Activated T-cell treated with anti-CD3 and anti-CD28 coated beads, Interleukin-2, amount 50 U/mL, for 48 hours (primary cell): ENCODE measurements at regions not wholly inside any gene's neighbourhood (a gene's known extent, or its start where the extent isn't known, plus 50 kb on each side); places are given as distances from the start of the nearest gene placed in this dataset.

ENCODE experiments used
- DNase-seq, 2 experiments: peaks; one replicate each; pipeline ENCODE4 v3.0.0-alpha.2; 2020

DNA sequence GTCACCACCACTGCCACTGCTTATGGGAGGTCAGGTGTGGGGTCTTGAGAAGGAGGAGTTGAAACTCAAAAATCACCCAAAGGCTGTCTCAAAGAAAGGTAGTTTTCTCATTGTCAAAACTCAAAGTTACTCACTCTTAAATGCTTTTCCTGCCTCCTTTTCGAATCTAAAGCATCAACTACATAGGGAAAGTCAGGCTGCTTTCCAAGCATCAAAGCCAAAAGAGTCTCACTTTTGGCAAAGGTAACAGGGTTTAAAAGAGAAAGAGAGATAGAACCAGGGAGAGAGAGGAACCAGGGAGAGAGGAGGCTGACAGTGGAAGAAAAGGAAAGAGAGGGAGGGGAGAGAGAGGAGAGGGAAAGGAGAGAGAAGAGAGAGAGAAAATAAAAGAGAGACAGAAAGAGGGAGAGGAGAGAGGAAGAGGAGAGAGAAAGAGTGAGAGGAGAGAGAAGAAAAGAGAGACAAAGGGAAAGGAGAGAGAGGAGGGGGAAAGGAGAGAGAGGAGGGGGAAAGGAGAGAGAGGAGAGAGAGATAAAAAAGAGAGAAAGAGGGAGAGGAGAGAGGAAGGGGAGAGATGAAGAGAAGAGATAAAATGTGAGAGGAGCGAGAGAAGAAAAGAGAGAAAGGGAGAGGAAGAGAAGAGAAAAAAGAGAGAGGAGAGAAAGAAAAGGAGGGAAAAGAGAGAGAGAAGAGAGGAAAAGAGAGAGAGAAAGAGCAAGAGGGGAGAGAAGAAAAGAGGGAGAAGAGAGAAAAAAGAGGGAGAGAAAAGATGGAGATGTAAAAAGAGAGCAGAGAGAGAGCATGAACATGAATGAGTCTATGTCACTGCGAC, 262.0 kb upstream of the TSHZ3 start:
- DNase-seq = no peak

- DNase-seq = no peak
Observed at GRCh38 chr19:31612873-31613272, 263.6 kb upstream of the TSHZ3 start.

DNA sequence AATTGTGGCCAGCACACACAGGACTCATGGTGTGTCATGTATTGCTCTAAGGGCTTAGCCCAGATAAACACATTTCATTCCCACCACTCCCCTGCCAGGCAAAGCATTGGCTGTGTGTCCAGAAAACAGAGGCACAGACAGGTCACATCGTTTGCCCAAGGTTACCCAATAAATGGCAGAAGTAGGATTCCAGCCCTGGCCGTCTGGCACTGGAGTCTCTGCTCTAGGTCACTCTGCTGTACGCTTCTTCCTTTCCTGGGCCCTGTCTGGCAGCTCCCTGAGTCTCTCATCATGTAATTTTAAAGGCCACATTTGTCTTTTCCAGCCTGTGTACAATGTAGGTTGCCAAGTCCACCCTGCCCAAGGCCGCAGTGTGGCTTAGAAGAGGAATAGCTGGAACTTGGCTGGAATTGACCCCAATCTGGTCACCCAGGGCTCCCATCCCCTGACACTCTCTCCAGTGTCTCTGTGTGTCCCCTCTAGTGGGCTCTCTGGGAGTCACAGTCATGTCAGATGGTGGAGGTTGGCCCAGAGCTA, 264.5 kb upstream of the TSHZ3 start:
- DNase-seq = no peak

- no peak for DNase-seq
Observed at GRCh38 chr19:31616031-31616430, 266.8 kb upstream of the TSHZ3 start.

GRCh38 chr19:31617010-31617585, 267.9 kb upstream of the TSHZ3 start:
- no peak for DNase-seq

GRCh38 chr19:31625056-31625455, 275.8 kb upstream of the TSHZ3 start:
- DNase-seq = no peak

DNA sequence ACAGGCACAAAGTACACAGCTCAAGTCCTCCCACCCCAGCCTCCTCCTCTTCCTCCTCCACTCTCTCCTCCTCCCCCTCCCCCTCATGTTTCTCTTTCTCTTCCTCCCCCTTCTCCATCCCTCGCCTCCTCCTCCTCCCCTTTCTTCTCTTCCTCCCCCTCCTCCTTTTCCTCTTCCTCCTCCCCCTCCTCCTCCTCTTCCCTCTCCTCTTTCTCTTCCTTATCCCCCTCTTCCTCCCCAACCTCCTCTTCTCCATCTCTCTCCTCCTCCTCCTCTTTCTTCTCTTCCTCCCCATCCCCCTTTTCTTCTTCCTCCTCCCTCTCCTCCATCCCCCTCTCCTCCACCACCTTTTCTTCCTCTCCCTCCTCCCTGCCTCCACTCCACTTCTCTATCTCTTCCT, 276.3 kb upstream of the TSHZ3 start:
- no peak for DNase-seq

DNA sequence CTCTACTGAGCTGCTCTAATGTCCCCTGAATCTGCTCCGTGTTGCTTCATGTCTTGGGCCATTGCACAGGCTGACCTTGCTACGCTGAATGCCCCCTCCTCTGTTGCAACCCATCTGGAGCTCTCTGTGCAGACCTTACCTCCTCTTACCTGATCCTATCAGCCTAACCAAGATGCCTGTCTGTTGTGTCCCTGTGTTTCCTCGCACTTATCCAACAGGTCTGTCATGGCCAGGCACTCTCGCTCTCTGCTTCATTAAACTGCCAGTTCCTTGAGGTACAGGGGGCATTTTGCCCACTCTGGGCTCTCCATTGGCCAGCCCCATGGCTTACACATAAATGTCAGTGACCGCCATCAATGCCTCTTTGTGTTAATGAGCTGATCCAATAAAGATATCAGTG, 277.7 kb upstream of the TSHZ3 start:
- DNase-seq = no peak

DNA sequence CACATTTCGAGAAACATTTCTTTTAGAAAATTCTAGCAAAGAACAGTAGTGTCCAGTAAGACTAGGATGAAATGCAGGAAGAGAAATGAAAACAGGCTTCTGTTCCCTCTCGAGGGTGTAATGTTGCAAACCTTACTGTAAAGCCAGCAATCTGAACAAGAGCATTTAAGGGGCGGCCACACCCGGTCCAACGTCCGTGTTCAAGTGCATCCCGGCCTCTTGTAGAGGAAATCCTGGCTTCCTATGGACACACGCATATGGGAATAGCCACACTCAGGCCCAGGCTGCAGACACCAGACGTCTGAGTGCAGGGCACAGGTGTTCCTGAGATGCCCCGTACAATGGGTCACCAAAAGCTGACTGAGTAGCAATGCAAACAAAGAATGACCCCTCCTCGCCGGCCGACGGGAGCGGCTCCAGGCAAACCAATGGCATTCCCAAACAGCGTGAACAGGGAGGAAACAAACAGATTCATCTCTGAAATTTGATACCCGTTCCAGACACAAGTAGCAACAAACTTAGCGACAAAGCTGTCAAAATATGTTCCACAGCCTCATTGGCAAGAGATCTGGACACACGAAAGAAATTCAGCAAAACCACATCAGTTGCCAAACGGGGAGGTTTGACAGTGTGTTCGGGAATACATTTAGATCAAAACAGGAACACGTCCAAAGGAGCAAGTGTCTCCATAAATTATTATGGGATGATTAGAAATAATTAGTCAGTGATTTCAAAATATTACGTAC, 278.6 kb upstream of the TSHZ3 start:
- no peak for DNase-seq

GRCh38 chr19:31629579-31630363, 280.5 kb upstream of the TSHZ3 start:
- DNase-seq = no peak

GRCh38 chr19:31633014-31633413, 283.8 kb upstream of the TSHZ3 start:
- DNase-seq = no peak

- DNase-seq = no peak
Observed at GRCh38 chr19:31639306-31639705, 290.1 kb upstream of the TSHZ3 start.

- DNase-seq = no peak
Observed at GRCh38 chr19:31641591-31641990, 292.4 kb upstream of the TSHZ3 start.

GRCh38 chr19:31648347-31648746, 299.1 kb upstream of the TSHZ3 start:
- no peak for DNase-seq

GRCh38 chr19:31656507-31656906, 307.3 kb upstream of the TSHZ3 start:
- DNase-seq = no peak

DNA sequence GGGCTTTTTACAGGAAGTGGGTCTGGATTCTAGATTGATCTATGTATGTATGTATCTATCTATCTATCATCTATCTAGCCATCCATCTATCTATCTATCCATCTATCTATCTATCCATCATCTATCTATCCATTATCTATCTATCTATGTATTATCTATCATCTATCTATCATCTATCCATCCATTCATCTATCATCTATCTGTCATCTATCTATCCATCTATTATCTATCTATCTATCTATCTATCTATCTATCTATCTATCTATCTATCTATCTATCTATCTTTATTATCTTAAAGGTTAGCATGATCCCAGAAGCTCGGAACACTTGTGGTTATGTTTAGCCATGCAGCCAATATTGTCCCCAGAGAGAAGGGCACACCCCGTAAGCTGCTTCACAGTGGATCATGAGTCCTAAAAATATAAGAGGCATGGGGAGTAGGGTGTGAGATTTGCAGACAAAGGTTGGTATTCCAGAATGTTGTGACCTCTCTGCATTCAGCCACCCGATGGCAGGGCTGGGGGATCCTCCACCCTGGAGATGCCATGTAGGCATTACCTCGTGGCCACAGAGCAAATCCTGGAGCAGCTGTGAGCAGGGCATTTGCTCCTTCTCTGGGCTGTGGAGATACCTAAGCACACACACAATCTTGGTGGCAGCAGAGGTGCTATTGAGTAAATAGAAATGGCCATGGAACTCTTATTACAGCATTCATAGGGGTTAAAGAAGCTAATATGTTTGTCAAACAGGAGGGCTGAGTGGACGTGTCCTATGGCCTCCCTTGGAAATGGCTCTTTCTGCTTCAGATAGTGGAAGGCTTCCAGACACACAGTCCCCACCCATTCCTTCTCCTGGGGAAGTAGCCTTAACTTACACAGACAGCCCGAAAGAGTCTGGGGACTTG, 310.0 kb upstream of the TSHZ3 start:
- no peak for DNase-seq

DNA sequence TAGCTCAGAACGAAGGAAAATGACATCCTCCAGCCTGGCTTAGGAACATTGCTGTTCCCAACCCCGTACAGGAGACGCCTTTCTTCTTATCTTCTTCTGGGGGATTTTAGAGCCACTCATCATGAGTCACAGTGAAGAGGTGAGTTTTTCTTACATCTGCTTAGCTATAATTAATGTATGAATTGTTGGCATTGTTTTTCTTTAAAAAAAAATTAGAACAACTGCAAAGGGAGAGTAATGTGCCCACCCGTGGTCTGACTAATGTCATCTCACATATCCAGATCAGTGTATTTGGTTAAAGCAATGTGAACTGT, 310.6 kb upstream of the TSHZ3 start:
- DNase-seq = no peak

DNA sequence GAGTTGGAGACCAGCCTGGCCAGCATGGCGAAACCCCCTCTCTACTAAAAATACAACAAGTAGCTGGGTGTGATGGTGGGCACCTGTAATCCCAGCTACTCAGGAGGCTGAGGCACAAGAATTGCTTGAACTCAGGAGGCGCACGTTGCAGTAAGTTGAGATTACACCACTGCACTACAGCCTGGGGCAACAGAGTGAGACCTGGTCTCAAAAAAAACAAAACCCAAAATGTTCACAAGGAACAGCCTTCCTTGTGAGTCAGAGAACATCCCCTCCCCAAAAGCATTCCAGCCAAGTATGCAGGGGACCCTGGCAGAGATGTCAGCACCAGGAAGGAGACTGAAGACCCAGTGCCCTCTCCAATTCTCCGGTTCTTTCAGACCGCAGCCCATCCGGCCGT, 314.9 kb upstream of the TSHZ3 start:
- DNase-seq = no peak

GRCh38 chr19:31664997-31665396, 315.8 kb upstream of the TSHZ3 start:
- no peak for DNase-seq

DNA sequence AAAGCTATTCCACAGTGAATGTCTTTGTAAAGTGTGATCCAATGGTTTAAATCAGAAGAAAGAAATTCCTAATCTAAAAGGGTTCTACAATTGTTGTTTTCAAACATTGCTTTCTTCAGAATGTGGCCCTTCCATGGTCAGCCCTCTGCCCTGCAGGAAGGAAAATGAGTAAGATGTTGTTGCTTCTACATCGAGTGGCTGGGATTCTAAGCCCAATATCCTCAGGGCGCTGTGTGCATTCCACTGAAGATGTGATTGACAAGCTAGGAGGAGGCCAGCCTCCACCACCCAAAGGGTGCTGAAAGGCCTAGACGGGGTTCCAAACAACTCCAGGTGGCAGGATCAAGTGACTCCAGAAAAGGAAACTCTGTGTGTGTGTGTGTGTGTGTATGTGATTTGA, 316.9 kb upstream of the TSHZ3 start:
- DNase-seq = no peak

DNA sequence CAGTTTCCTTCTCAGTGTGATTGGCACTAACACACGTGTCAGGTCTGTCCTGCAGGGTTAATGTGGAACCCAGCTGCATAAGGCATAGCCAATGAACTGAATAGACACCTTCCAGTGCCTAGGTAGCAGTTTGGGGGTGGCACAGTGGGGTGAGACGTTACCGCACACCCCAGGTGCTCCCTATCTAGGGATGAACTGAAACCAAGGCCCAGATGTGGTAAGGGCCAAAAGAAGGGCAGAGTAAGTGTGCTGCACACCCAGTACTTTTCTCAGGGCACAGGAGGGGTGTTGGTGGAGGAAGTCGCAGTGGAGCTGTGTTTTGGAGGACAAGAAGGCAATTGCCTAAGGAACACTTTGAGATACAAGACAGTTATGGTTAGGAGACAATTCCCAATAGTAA, 317.9 kb upstream of the TSHZ3 start:
- no peak for DNase-seq

DNA sequence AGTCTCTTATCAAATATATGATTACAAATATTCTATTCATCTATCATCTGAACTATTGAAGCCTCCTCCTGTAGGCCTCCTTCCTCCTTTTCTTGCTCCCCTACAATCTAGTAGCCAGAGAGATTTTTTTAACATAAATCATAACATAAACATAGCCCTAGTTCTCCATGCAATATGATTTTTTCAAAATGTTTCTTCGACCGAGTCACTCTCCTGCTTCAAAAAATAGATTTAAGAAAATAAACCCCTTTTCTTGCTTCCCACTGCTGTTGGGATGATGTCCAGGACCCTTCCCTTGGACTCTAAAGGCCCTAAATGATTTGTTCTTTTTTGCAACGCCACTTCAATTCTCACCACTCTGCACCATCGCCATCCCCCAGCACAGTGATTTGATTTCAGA, 319.7 kb upstream of the TSHZ3 start:
- no peak for DNase-seq
